IPS DF 6.9 (cell line): ENCODE measurements at regions not wholly inside any gene's neighbourhood (a gene's known extent, or its start where the extent isn't known, plus 50 kb on each side); places are given as distances from the start of the nearest gene placed in this dataset.

Experiments used
- DNase-seq: peaks from one replicate; pipeline ENCODE4 v3.0.0-alpha.2; 2013; ENCODE audit warnings: low read depth, low spot score
- H3K27ac ChIP-seq: one replicate; pipeline ENCODE4 v1.5.1; 2013; ENCODE audit warnings: low read length, control low read depth
- H3K27me3 ChIP-seq: 2 replicates; pipeline ENCODE4 v1.6.1; 2013; ENCODE audit warnings: mild to moderate bottlenecking, low read length; ENCODE audit not compliant: control insufficient read depth, insufficient read depth
- H3K36me3 ChIP-seq: 2 replicates; pipeline ENCODE4 v1.6.1; 2013; ENCODE audit warnings: low read length; ENCODE audit not compliant: control insufficient read depth, insufficient read depth
- H3K4me1 ChIP-seq: 2 replicates; pipeline ENCODE4 v1.6.1; 2013; ENCODE audit warnings: low read length; ENCODE audit not compliant: control insufficient read depth, insufficient read depth
- H3K4me3 ChIP-seq: 2 replicates; pipeline ENCODE4 v1.5.1; 2013; ENCODE audit warnings: mild to moderate bottlenecking, low read length
- H3K9me3 ChIP-seq: 2 replicates; pipeline ENCODE4 v1.6.1; 2013; ENCODE audit warnings: low read length, inconsistent platforms; ENCODE audit not compliant: control insufficient read depth, insufficient read depth
- WGBS: extraction: QIAGEN DNeasy Blood & Tissue Kit; methylation state at CpG from one replicate; pipeline ENCODE4 v1.1.7; 2013; ENCODE audit warnings: mixed read lengths, missing lambda C conversion rate; ENCODE audit not compliant: insufficient read length, insufficient coverage; 5-methylcytosine and 5-hydroxymethylcytosine counted together

DNA sequence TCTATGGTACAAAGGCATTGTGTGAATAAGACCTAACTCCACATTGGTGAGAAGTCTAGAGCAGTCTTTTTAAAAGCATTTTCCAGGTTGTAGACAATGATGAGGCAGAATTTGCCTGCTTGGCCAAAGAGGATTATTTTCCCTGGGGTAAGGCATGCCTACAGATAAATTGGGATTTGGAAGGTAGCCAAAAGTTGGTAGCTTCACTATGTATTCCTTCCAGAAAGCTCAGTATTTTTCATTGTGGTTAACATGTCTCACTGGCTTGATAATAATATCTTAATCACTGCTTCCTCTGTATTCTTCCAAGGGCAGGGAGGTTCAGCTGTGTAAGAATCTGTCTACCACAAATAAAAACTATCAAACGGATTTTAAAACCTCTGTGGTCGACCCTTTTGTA, 590.8 kb upstream of the PRMT6 start:
- H3K36me3 ChIP-seq, result no peaks in the 10 kb centered on the region
- no peaks in the 10 kb centered on the region for H3K4me1 ChIP-seq
- no peaks in the 10 kb centered on the region for H3K27me3 ChIP-seq
- WGBS, result no CpG with 5 or more reads among the region's 2 CpGs
- no peaks in the 10 kb centered on the region for H3K9me3 ChIP-seq
- H3K4me3 ChIP-seq, result no peak overlapping the region
- no peak overlapping the region for H3K27ac ChIP-seq
- DNase-seq, result no peak

DNA sequence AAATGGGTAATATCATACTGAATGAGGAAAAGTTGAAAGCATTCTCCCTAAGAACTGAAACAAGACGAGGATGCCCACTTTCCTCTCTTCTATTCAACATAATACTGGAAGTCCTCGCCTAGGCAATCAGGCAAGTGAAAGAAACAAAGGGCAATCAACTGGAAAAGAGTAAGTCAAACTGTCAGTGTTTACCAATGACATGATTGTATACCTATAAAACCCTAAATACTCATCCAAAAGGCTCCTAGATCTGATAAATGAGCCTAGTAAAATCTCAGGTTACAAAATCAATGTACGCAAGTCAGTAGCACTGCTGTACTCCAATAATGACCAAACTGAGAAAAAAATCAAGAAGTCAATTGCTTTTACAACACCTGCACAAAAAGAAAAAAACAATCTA, 575.8 kb upstream of the PRMT6 start:
- H3K36me3 ChIP-seq, result no peaks in the 10 kb centered on the region
- no CpG with 5 or more reads among the region's 3 CpGs for WGBS
- H3K9me3 ChIP-seq, result no peaks in the 10 kb centered on the region
- DNase-seq, result no peak
- no peak overlapping the region for H3K4me3 ChIP-seq
- no peaks in the 10 kb centered on the region for H3K27me3 ChIP-seq
- H3K4me1 ChIP-seq, result no peaks in the 10 kb centered on the region
- no peak overlapping the region for H3K27ac ChIP-seq

- Histone ChIP-seq H3K4me1 (no peaks in the 10 kb centered on the region), H3K9me3 (no peaks in the 10 kb centered on the region; the same call in 1 of the 2 replicates), H3K27me3 (no peaks in the 10 kb centered on the region), H3K36me3 (no peaks in the 10 kb centered on the region), H3K27ac (no peak overlapping the region), H3K4me3 (no peak overlapping the region)
- DNase-seq, result no peak
- no CpG with 5 or more reads among the region's 4 CpGs for WGBS
Observed at GRCh38 chr1:106492880-106493279, 563.6 kb upstream of the PRMT6 start.

DNA sequence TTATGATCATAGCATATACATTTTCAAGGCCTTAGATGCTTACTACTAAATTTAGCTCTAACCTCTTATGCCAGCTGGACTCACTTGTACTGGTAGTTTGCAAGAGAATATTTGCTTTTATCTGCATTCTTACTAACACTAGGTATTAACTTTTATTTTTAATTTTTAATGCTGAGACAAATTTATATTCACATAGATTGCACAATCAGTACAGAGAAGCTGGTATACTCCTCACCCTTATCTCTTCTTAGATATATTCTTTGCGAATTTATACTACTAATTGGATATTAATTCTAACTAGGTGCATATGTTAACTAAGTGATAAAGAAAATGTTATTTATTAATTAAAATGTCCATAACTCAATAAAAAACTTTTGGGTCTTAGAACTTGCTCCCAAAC, 561.8 kb upstream of the PRMT6 start:
- Histone ChIP-seq H3K9me3 (no peaks in the 10 kb centered on the region), H3K27ac (no peak overlapping the region), H3K27me3 (no peaks in the 10 kb centered on the region), H3K4me3 (no peak overlapping the region), H3K36me3 (no peaks in the 10 kb centered on the region), H3K4me1 (no peaks in the 10 kb centered on the region)
- no CpG with 5 or more reads among the region's 1 CpG for WGBS
- DNase-seq, result no peak

DNA sequence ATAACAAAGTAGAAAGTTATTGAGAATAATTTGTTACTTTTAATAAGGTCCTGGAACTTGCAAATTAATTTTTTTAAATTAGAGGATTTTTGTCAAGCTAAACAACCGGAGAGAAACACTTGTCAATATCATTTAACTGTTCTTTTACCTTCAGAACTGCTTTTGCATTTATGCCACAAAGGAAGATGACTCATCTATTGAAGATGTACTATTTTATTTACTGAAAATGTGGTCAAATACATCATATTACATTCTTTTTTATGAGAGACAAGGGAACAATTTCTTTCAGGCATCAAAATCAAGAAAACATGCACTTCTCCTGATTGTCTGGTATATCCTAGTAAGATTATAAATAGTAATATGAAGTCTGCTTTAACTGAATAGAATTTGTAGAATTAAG, 558.2 kb upstream of the PRMT6 start:
- DNase-seq, result no peak
- no peaks in the 10 kb centered on the region for H3K27me3 ChIP-seq
- H3K27ac ChIP-seq, result no peak overlapping the region
- no CpG with 5 or more reads among the region's 1 CpG for WGBS
- H3K4me3 ChIP-seq, result no peak overlapping the region
- H3K4me1 ChIP-seq, result no peaks in the 10 kb centered on the region; the same call in 1 of the 2 replicates
- H3K9me3 ChIP-seq, result no peaks in the 10 kb centered on the region
- no peaks in the 10 kb centered on the region for H3K36me3 ChIP-seq

DNA sequence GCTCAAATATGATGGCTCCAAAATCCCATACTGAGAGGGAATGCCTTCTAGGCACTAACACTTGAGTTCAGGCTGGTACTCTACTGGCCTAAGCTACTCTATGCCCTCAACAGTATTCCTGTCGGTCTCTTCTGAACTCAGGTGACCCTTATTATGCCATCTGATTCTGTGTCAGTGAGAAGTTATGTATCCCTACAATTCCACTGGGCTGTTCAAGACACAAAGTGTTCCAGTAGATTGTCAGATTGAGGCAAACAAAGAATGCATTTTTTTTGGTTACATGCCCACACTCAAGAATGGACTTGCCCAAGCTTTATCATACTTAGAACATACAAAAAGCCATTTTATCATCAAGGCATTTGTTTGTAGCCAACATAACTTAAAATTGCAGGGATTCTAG, 553.8 kb upstream of the PRMT6 start:
- Histone ChIP-seq H3K36me3 (no peaks in the 10 kb centered on the region), H3K9me3 (no peaks in the 10 kb centered on the region), H3K4me3 (no peak overlapping the region), H3K27me3 (no peaks in the 10 kb centered on the region), H3K4me1 (no peaks in the 10 kb centered on the region; the same call in 1 of the 2 replicates), H3K27ac (no peak overlapping the region)
- DNase-seq, result no peak
- WGBS, result no CpG with 5 or more reads among the region's 1 CpG

DNA sequence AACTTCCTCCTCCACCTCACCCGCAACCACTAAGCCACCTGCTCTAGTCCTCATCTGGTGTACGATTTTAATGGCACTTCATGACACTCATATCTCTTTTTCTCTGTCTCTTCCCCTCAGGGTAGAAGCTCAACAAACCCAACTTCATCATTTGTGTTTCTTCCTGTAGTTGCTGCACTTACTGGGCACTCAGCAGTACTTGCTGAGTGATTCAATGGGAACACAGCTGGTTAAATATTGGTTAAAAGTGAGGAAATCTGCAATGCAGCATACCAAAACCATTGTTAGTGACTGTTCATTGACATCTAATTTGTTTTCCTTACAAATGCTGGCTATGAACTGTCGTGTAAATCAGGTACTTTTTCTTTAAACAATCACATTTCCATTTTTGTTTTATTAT, 541.1 kb upstream of the PRMT6 start:
- Histone ChIP-seq H3K4me1 (no peaks in the 10 kb centered on the region; the same call in 1 of the 2 replicates), H3K27ac (no peak overlapping the region), H3K36me3 (no peaks in the 10 kb centered on the region), H3K27me3 (no peaks in the 10 kb centered on the region), H3K4me3 (no peak overlapping the region), H3K9me3 (no peaks in the 10 kb centered on the region)
- no CpG with 5 or more reads among the region's 3 CpGs for WGBS
- DNase-seq, result no peak

GRCh38 chr1:106517224-106517623, 539.2 kb upstream of the PRMT6 start:
- no peaks in the 10 kb centered on the region for H3K36me3 ChIP-seq
- H3K4me1 ChIP-seq, result no peaks in the 10 kb centered on the region; the same call in 1 of the 2 replicates
- no peaks in the 10 kb centered on the region for H3K27me3 ChIP-seq
- H3K27ac ChIP-seq, result no peak overlapping the region
- H3K4me3 ChIP-seq, result no peak overlapping the region
- no peaks in the 10 kb centered on the region for H3K9me3 ChIP-seq
- no peak for DNase-seq
- no CpG with 5 or more reads among the region's 3 CpGs for WGBS

DNA sequence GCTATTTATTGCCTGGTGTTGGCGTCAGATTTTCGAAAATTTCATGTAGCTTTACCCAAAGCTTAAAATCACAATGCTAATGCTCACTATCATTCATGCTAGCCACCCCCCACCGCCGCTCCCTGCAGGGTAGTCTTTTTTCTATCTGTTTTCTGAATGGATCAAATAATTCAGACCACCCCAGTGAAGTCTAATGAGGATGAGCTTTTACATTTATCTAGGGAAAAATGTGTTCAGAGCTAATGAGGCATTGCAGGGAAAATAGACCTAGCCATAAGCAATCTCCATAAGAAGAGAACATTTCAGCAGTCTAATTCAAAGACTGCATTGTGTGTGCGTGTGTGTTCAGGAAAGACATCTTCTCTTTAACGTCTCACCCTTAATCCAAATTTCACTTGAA, 533.0 kb upstream of the PRMT6 start:
- no peaks in the 10 kb centered on the region for H3K36me3 ChIP-seq
- WGBS, result no CpG with 5 or more reads among the region's 6 CpGs
- DNase-seq, result no peak
- no peak overlapping the region for H3K27ac ChIP-seq
- H3K9me3 ChIP-seq, result no peaks in the 10 kb centered on the region
- H3K4me1 ChIP-seq, result no peaks in the 10 kb centered on the region; the same call in 1 of the 2 replicates
- no peak overlapping the region for H3K4me3 ChIP-seq
- H3K27me3 ChIP-seq, result no peaks in the 10 kb centered on the region

- H3K4me1 ChIP-seq, result no peaks in the 10 kb centered on the region; the same call in 1 of the 2 replicates
- WGBS, result no CpG with 5 or more reads among the region's 3 CpGs
- H3K27me3 ChIP-seq, result no peaks in the 10 kb centered on the region
- H3K36me3 ChIP-seq, result no peaks in the 10 kb centered on the region
- no peak overlapping the region for H3K27ac ChIP-seq
- H3K9me3 ChIP-seq, result no peaks in the 10 kb centered on the region
- H3K4me3 ChIP-seq, result no peak overlapping the region
- no peak for DNase-seq
Observed at GRCh38 chr1:106524631-106525030, 531.8 kb upstream of the PRMT6 start.

DNA sequence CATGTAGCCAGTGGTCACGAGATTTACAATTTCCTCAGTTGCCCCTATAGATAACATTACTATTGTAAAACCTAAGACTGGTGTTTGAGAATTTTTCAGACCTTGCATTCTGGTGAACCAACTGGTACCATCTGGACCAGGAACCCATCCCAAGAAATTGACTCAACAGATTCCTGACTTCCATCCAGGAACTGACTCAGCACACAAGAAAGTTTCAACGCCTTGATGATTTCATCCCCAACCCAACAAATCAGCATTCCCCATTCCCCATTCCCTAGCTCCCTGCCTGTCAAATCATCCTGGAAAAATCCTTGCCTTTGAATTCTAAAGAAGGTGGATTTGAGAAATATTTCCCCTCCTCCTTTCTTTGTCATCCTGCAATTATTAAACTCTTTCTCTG, 529.8 kb upstream of the PRMT6 start:
- H3K36me3 ChIP-seq, result no peaks in the 10 kb centered on the region
- no peaks in the 10 kb centered on the region; the same call in 1 of the 2 replicates for H3K4me1 ChIP-seq
- no peaks in the 10 kb centered on the region; the same call in 1 of the 2 replicates for H3K9me3 ChIP-seq
- no peak overlapping the region for H3K4me3 ChIP-seq
- H3K27ac ChIP-seq, result no peak overlapping the region
- no peaks in the 10 kb centered on the region for H3K27me3 ChIP-seq
- DNase-seq, result no peak
- WGBS, result no CpG with 5 or more reads among the region's 2 CpGs
